ENCODE measurements at regions not wholly inside any gene's neighbourhood (a gene's known extent, or its start where the extent isn't known, plus 50 kb on each side); places are given as distances from the start of the nearest gene placed in this dataset.

- intact Hi-C loops (cut with DNase I), result loop anchor here (10.0 kb wide), 1 partner anchor 61 kb away; no protein-coding TSS in a partner anchor
Measured at GRCh38 chr2:120593921-120594686, 141.6 kb upstream of the GLI2 start.

GRCh38 chr2:120594856-120595685, 140.6 kb upstream of the GLI2 start:
- DNase-seq, result peak in 3 of 10 donors; percentile 27 to 73 (median 58)

More at GRCh38 chr2:120593921-120594686, 141.6 kb upstream of the GLI2 start:
- DNase-seq, result peak in 4 of 10 donors; percentile 6 to 48 (median 26)

GRCh38 chr2:120595739-120596138, 139.9 kb upstream of the GLI2 start:
- intact Hi-C loops (cut with DNase I), result loop anchor here (10.0 kb wide), 1 partner anchor 59 kb away; no protein-coding TSS in a partner anchor
- DNase-seq, result peak in 3 of 10 donors; percentile 1 to 31 (median 24)

More at GRCh38 chr2:120594856-120595685, 140.6 kb upstream of the GLI2 start:
- intact Hi-C loops (cut with DNase I), result loop anchor here (10.0 kb wide), 1 partner anchor 60 kb away; no protein-coding TSS in a partner anchor

GRCh38 chr2:120596191-120596811, 139.4 kb upstream of the GLI2 start:
- DNase-seq, result peak in 6 of 10 donors; percentile 45 to 85 (median 75)
- intact Hi-C loops (cut with DNase I), result loop anchor here (10.0 kb wide), 1 partner anchor 58 kb away; no protein-coding TSS in a partner anchor

GRCh38 chr2:120596990-120597594, 138.6 kb upstream of the GLI2 start:
- intact Hi-C loops (cut with DNase I), result loop anchor here (10.0 kb wide), 1 partner anchor 58 kb away; no protein-coding TSS in a partner anchor
- DNase-seq, result peak in 4 of 10 donors; percentile 36 to 73 (median 67)

GRCh38 chr2:120597595-120598193, 138.0 kb upstream of the GLI2 start:
- peak in 3 of 10 donors; percentile 55 to 77 (median 66) for DNase-seq
- intact Hi-C loops (cut with DNase I), result loop anchor here (10.0 kb wide), 1 partner anchor 57 kb away; no protein-coding TSS in a partner anchor

GRCh38 chr2:120598416-120598815, 137.3 kb upstream of the GLI2 start:
- intact Hi-C loops (cut with DNase I), result loop anchor here (10.0 kb wide), 1 partner anchor 56 kb away; no protein-coding TSS in a partner anchor
- DNase-seq, result peak in 3 of 10 donors; percentile 52 to 75 (median 57)

- DNase-seq, result peak in 3 of 10 donors; percentile 4 to 30 (median 17)
- intact Hi-C loops (cut with DNase I), result loop anchor here (10.0 kb wide), 1 partner anchor 56 kb away; no protein-coding TSS in a partner anchor
Measured at GRCh38 chr2:120599072-120599471, 136.6 kb upstream of the GLI2 start.

- DNase-seq, result peak in 3 of 10 donors; percentile 2 to 62 (median 20)
- intact Hi-C loops (cut with DNase I), result loop anchor here (10.0 kb wide), 1 partner anchor 55 kb away; no protein-coding TSS in a partner anchor
Measured at GRCh38 chr2:120599656-120600055, 136.0 kb upstream of the GLI2 start.

- intact Hi-C loops (cut with DNase I), result no loop called here
- peak in 3 of 10 donors; percentile 29 to 63 (median 30) for DNase-seq
Measured at GRCh38 chr2:120600335-120600734, 135.3 kb upstream of the GLI2 start.

GRCh38 chr2:120600786-120601185, 134.9 kb upstream of the GLI2 start:
- DNase-seq, result peak in 3 of 10 donors; percentile 16 to 58 (median 39)
- intact Hi-C loops (cut with DNase I), result no loop called here

GRCh38 chr2:120601566-120601965, 134.1 kb upstream of the GLI2 start:
- intact Hi-C loops (cut with DNase I), result no loop called here
- DNase-seq, result peak in 3 of 10 donors; percentile 44 to 66 (median 46)

GRCh38 chr2:120602251-120602650, 133.4 kb upstream of the GLI2 start:
- intact Hi-C loops (cut with DNase I), result no loop called here
- peak in 2 of 10 donors; percentile 20 to 28 for DNase-seq

- peak in 2 of 10 donors; percentile 43 to 61 for DNase-seq
- intact Hi-C loops (cut with DNase I), result no loop called here
Measured at GRCh38 chr2:120604767-120605166, 130.9 kb upstream of the GLI2 start.

GRCh38 chr2:120605231-120605935, 130.3 kb upstream of the GLI2 start:
- peak in 3 of 10 donors; percentile 30 to 45 (median 41) for DNase-seq
- intact Hi-C loops (cut with DNase I), result no loop called here

GRCh38 chr2:120606280-120606679, 129.4 kb upstream of the GLI2 start:
- peak in 2 of 10 donors; percentile 76 to 83 for DNase-seq
- intact Hi-C loops (cut with DNase I), result no loop called here

- intact Hi-C loops (cut with DNase I), result no loop called here
- peak in 1 of 10 donors; percentile 39 for DNase-seq
Measured at GRCh38 chr2:120606931-120607330, 128.7 kb upstream of the GLI2 start.

GRCh38 chr2:120607506-120607905, 128.2 kb upstream of the GLI2 start:
- intact Hi-C loops (cut with DNase I), result no loop called here
- peak in 2 of 10 donors; percentile 22 to 32 for DNase-seq
